ENCODE measurements at regions not wholly inside any gene's neighbourhood (a gene's known extent, or its start where the extent isn't known, plus 50 kb on each side); places are given as distances from the start of the nearest gene placed in this dataset.

DNA sequence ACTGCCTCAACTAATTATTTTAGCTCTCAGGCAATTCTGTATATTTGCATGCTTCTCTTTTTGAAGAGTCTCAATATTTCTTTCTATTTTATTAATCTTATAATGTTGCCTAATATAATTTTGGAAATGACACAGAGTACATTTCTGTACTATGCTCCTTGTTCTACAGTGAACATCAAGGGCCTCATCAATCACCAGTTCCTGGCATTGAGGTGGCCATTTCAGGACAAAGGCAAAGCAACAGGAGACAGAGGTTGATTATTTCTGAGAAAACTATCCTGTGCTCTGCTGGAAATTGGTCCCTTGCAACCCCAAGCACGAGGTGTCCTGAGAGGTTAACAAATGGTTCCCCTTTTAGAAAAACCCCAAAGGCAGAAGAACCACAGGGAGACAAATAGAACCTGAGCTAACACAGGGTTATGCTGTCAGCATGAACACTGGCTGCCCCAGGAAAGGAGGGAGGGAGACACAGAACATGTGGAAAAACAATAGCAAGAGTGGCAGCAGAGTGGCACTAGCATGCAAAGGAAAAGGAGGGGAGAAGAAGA is 63.9 kb upstream of the VAV3 start:
- in situ Hi-C loops (cut with MboI; ENCODE audit: low pct_ligation_motif_present in 1 of 4, low pct_unique_long_range_greater_than_20kb in 1 of 4, low sequenced_read_pairs in 3 of 4) (no loop called here), intact Hi-C loops (cut with DNase I; ENCODE audit: low total_unique reads) (no loop called here)
- Histone ChIP-seq H3K4me3 (no peak overlapping the region), H3K27ac (no peak overlapping the region), H3K9me3 (no peaks in the 10 kb centered on the region), H3K4me1 (no peaks in the 10 kb centered on the region), H3K36me3 (no peaks in the 10 kb centered on the region), H3K27me3 (no peaks in the 10 kb centered on the region)
- TF ChIP-seq, protein P1, sequence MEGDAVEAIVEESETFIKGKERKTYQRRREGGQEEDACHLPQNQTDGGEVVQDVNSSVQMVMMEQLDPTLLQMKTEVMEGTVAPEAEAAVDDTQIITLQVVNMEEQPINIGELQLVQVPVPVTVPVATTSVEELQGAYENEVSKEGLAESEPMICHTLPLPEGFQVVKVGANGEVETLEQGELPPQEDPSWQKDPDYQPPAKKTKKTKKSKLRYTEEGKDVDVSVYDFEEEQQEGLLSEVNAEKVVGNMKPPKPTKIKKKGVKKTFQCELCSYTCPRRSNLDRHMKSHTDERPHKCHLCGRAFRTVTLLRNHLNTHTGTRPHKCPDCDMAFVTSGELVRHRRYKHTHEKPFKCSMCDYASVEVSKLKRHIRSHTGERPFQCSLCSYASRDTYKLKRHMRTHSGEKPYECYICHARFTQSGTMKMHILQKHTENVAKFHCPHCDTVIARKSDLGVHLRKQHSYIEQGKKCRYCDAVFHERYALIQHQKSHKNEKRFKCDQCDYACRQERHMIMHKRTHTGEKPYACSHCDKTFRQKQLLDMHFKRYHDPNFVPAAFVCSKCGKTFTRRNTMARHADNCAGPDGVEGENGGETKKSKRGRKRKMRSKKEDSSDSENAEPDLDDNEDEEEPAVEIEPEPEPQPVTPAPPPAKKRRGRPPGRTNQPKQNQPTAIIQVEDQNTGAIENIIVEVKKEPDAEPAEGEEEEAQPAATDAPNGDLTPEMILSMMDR (IDR thresholded peaks at IDR 0.05) = no peak
- TF ChIP-seq POLR2A (IDR thresholded peaks at IDR 0.05) (no peak), EP300 (IDR thresholded peaks at IDR 0.05; ENCODE audit: low read depth) (no peak), POLR2AphosphoS5 (IDR thresholded peaks at IDR 0.05) (no peak)
- 26% methylated on average over 1 of the region's 1 CpG; no CpG with 5 or more reads in 1 of the 2 donors for WGBS, 2 donors (ENCODE audit: low coverage in 1 of 2)
- no peak for DNase-seq

DNA sequence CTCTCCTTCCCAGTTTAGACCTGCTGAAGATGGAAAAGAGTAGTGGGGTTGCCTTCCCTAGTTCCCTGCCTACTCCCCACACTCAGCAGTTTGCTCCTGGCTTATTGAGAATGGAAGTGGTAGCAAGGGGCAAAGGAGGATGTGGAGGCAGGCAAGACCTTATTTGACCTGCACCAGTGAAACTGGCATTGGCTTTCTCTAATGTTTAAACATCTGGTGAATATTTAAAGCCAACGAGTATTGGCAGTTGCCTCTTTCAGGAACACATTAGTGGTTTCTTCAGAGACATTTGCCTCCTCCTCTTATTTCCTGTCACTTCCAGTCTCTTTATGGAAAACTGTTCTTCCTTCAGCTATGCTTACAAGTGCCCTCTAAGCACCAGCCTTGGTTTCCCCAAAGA is 62.4 kb upstream of the VAV3 start:
- WGBS, 2 donors (ENCODE audit: low coverage in 1 of 2) = 13 to 44% methylated on average over 1 of the region's 1 CpG
- intact Hi-C loops (cut with DNase I; ENCODE audit: low total_unique reads) = no loop called here
- no peak for DNase-seq
- Histone ChIP-seq H3K4me3 (no peak overlapping the region), H3K36me3 (no peaks in the 10 kb centered on the region), H3K9me3 (no peaks in the 10 kb centered on the region), H3K4me1 (no peaks in the 10 kb centered on the region), H3K27me3 (no peaks in the 10 kb centered on the region), H3K27ac (no peak overlapping the region)
- no peak for TF ChIP-seq POLR2A (IDR thresholded peaks at IDR 0.05)
- in situ Hi-C loops (cut with MboI; ENCODE audit: low pct_ligation_motif_present in 1 of 4, low pct_unique_long_range_greater_than_20kb in 1 of 4, low sequenced_read_pairs in 3 of 4) = no loop called here

DNA sequence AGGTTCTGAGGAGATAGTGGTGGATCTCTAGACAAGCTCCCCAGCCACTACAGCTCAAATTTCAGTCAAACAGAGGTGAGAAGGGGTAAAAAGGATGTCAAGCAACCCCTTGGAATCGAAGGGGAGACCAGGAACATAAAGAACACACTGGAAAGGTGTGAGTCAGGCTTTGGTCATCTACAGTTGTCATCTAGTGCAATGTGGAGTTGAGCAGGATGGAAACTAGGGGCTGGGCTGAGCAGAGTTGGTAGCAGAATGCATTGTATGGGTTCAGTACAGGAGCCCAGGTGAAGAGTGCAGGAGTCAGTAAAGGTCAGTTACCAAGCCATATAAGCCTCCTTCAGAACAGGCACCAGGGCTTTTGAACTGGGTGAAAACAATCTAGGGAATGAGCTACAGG is 52.7 kb upstream of the VAV3 start:
- intact Hi-C loops (cut with DNase I; ENCODE audit: low total_unique reads) = no loop called here
- no peak overlapping the region for H3K27ac ChIP-seq
- no peak for TF ChIP-seq EP300 (IDR thresholded peaks at IDR 0.05; ENCODE audit: low read depth)
- TF ChIP-seq, protein P1 (IDR thresholded peaks at IDR 0.05) = no peak
- no peak for TF ChIP-seq POLR2AphosphoS5 (IDR thresholded peaks at IDR 0.05)
- TF ChIP-seq POLR2A (IDR thresholded peaks at IDR 0.05) = no peak
- DNase-seq = no peak
- no peaks in the 10 kb centered on the region for H3K9me3 ChIP-seq
- H3K36me3 ChIP-seq = no peaks in the 10 kb centered on the region
- 43% methylated on average over 1 of the region's 1 CpG; no CpG with 5 or more reads in 1 of the 2 donors for WGBS, 2 donors (ENCODE audit: low coverage in 1 of 2)
- in situ Hi-C loops (cut with MboI; ENCODE audit: low pct_ligation_motif_present in 1 of 4, low pct_unique_long_range_greater_than_20kb in 1 of 4, low sequenced_read_pairs in 3 of 4) = no loop called here
- no peak overlapping the region for H3K4me3 ChIP-seq
- no peaks in the 10 kb centered on the region for H3K27me3 ChIP-seq
- H3K4me1 ChIP-seq = no peaks in the 10 kb centered on the region

DNA sequence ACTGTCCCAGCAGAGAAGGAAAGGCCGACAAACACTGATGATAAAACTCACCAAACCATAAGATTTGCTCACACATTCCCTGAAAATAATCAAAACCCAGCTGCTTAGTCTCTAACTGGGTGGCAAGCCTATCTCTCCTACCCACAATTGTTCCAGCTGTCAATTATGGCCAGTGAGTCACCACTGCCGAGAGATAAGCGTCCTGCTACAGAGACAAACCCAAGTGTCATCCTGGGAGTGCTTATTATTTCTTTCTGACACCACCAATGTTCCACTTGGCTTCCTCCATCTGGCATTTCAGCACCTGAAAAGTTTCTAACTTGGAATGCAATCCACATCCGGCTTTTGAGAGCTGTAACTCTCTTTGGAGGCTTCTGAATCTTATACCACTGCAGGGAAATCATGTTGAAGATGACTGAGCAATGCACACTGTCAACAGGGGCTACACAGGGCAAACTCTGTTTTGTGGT is 51.5 kb upstream of the VAV3 start:
- no peak overlapping the region for H3K27ac ChIP-seq
- H3K36me3 ChIP-seq = no peaks in the 10 kb centered on the region
- H3K4me1 ChIP-seq = no peaks in the 10 kb centered on the region
- intact Hi-C loops (cut with DNase I; ENCODE audit: low total_unique reads) (no loop called here), in situ Hi-C loops (cut with MboI; ENCODE audit: low pct_ligation_motif_present in 1 of 4, low pct_unique_long_range_greater_than_20kb in 1 of 4, low sequenced_read_pairs in 3 of 4) (no loop called here)
- no peaks in the 10 kb centered on the region for H3K27me3 ChIP-seq
- TF ChIP-seq POLR2AphosphoS5 (IDR thresholded peaks at IDR 0.05) (no peak), EP300 (IDR thresholded peaks at IDR 0.05; ENCODE audit: low read depth) (no peak), POLR2A (IDR thresholded peaks at IDR 0.05) (no peak)
- TF ChIP-seq, protein P1 (IDR thresholded peaks at IDR 0.05) = no peak
- 43 to 50% methylated on average over 1 to 4 of the region's 4 CpGs for WGBS, 2 donors (ENCODE audit: low coverage in 1 of 2)
- no peak for DNase-seq
- H3K9me3 ChIP-seq = no peaks in the 10 kb centered on the region
- no peak overlapping the region for H3K4me3 ChIP-seq

All from transverse colon (tissue), 4 donors.